Activated B cell treated with CpG ODN at 0.5 μM for 24 hours (primary cell): ENCODE measurements at regions not wholly inside any gene's neighbourhood (a gene's known extent, or its start where the extent isn't known, plus 50 kb on each side); places are given as distances from the start of the nearest gene placed in this dataset.

Experiments
- ATAC-seq: fragments of 200-7000 bp; cut with Tn5 transposase; one replicate; pipeline ENCODE4 v1.10.0; 2021; ENCODE audit warnings: low read depth, mild to moderate bottlenecking, moderate library complexity
- CTCF ChIA-PET: fragments of 350-600 bp; sonication (Branson Sonifier 250); formaldehyde crosslinking; loops from one replicate; lab custom pipeline; 2021; ENCODE audit warnings: antibody characterized with exemption; lab: Charles Lee
- POLR2A ChIA-PET: fragments of 350-600 bp; sonication (Branson Sonifier 250); formaldehyde crosslinking; loops from one replicate; lab custom pipeline; 2021; ENCODE audit warnings: antibody characterized with exemption; lab: Charles Lee
- DNase-seq: peaks from one replicate; pipeline ENCODE4 v3.0.0; 2022
- H3K27ac Mint-ChIP-seq: one replicate; pipeline ENCODE4 v1.8.0; 2020; ENCODE audit warnings: mixed read lengths
- H3K27me3 Mint-ChIP-seq: one replicate; pipeline ENCODE4 v1.8.0; 2021; ENCODE audit warnings: mixed read lengths
- H3K36me3 Mint-ChIP-seq: one replicate; pipeline ENCODE4 v1.8.0; 2021; ENCODE audit warnings: low read depth, mixed read lengths
- H3K4me1 Mint-ChIP-seq: one replicate; pipeline ENCODE4 v1.8.0; 2021; ENCODE audit warnings: mixed read lengths
- H3K4me3 Mint-ChIP-seq: one replicate; pipeline ENCODE4 v1.8.0; 2020; ENCODE audit warnings: mild to moderate bottlenecking, mixed read lengths
- H3K9me3 Mint-ChIP-seq: one replicate; pipeline ENCODE4 v1.8.0; 2020; ENCODE audit warnings: mixed read lengths
- CTCF ChIP-seq: fragments of 200-600 bp; IDR thresholded peaks from one replicate; pipeline ENCODE4 v1.8.0; 2022; ENCODE audit warnings: antibody characterized with exemption, mild to moderate bottlenecking
- intact Hi-C: fragments of 100-400 bp; cut with micrococcal nuclease; formaldehyde crosslinking; loops from one replicate; pipeline ENCODE4 v1.15.1; 2024

DNA sequence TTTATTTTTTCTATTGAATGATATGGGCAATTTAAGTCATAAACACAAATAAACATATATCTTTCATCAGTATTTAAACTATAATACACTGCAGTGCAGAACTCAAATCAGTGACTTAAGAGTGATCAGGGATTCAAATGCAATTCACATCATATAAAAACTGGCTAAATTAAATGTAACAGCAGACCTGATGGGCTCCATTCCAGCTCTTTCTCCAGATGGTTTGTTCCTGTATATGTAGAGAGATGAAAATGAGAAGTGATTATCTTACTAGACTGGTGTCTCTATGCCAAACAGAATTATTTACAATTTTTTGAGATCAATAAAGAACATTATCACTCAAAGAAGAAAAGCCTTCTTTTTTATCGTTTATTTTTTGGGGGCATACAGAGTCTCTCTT, 568.8 kb upstream of the ADARB2 start:
- no peaks in the 10 kb centered on the region for H3K9me3 Mint-ChIP-seq
- intact Hi-C loops, result no loop called here

GRCh38 chr10:2303169-2303568, 565.8 kb upstream of the ADARB2 start:
- no peaks in the 10 kb centered on the region for H3K9me3 Mint-ChIP-seq
- H3K4me3 Mint-ChIP-seq, result no peak overlapping the region
- no peak overlapping the region for H3K27ac Mint-ChIP-seq
- H3K36me3 Mint-ChIP-seq, result no peaks in the 10 kb centered on the region
- DNase-seq (no peak), ATAC-seq (no peak)
- intact Hi-C loops, result no loop called here
- ChIA-PET POLR2A (no interaction called here), CTCF (no interaction called here)
- no peaks in the 10 kb centered on the region for H3K27me3 Mint-ChIP-seq
- no peak for TF ChIP-seq CTCF
- no peaks in the 10 kb centered on the region for H3K4me1 Mint-ChIP-seq

More for the DNA sequence above, 568.8 kb upstream of the ADARB2 start:
- H3K4me3 Mint-ChIP-seq, result no peak overlapping the region
- ChIA-PET POLR2A (no interaction called here), CTCF (no interaction called here)
- H3K27ac Mint-ChIP-seq, result no peak overlapping the region
- no peaks in the 10 kb centered on the region for H3K36me3 Mint-ChIP-seq
- ATAC-seq (no peak), DNase-seq (no peak)
- TF ChIP-seq CTCF, result no peak
- H3K4me1 Mint-ChIP-seq, result no peaks in the 10 kb centered on the region
- no peaks in the 10 kb centered on the region for H3K27me3 Mint-ChIP-seq

GRCh38 chr10:2301227-2301626, 563.9 kb upstream of the ADARB2 start:
- Mint-ChIP-seq H3K27ac (no peak overlapping the region), H3K36me3 (no peaks in the 10 kb centered on the region), H3K4me1 (no peaks in the 10 kb centered on the region), H3K4me3 (no peak overlapping the region), H3K9me3 (no peaks in the 10 kb centered on the region), H3K27me3 (no peaks in the 10 kb centered on the region)
- no peak for TF ChIP-seq CTCF
- POLR2A ChIA-PET, result no interaction called here
- intact Hi-C loops, result no loop called here
- no peak for ATAC-seq
- no peak for DNase-seq
- CTCF ChIA-PET, result no interaction called here

- DNase-seq (no peak), ATAC-seq (no peak)
- ChIA-PET CTCF (no interaction called here), POLR2A (no interaction called here)
- intact Hi-C loops, result no loop called here
- H3K27ac Mint-ChIP-seq, result no peak overlapping the region
- H3K4me3 Mint-ChIP-seq, result no peak overlapping the region
- no peaks in the 10 kb centered on the region for H3K9me3 Mint-ChIP-seq
- no peaks in the 10 kb centered on the region for H3K36me3 Mint-ChIP-seq
- no peaks in the 10 kb centered on the region for H3K27me3 Mint-ChIP-seq
- H3K4me1 Mint-ChIP-seq, result no peaks in the 10 kb centered on the region
- TF ChIP-seq CTCF, result no peak
Observed at GRCh38 chr10:2300231-2300630, 562.9 kb upstream of the ADARB2 start.

GRCh38 chr10:2296179-2296891, 559.0 kb upstream of the ADARB2 start:
- Mint-ChIP-seq H3K4me3 (no peak overlapping the region), H3K27me3 (no peaks in the 10 kb centered on the region), H3K27ac (no peak overlapping the region), H3K9me3 (no peaks in the 10 kb centered on the region), H3K36me3 (no peaks in the 10 kb centered on the region), H3K4me1 (no peaks in the 10 kb centered on the region)
- ChIA-PET CTCF (no interaction called here), POLR2A (no interaction called here)
- intact Hi-C loops, result no loop called here
- ATAC-seq (no peak), DNase-seq (no peak)
- TF ChIP-seq CTCF, result no peak
